ENCODE measurements at regions not wholly inside any gene's neighbourhood (a gene's known extent, or its start where the extent isn't known, plus 50 kb on each side); places are given as distances from the start of the nearest gene placed in this dataset.

GRCh38 chr5:101788797-101789196 is 507.3 kb downstream of the SLCO4C1 start:
- TF ChIP-seq CTCF (IDR thresholded peaks at IDR 0.05 in 4 of 5, conservative IDR thresholded peaks at IDR 0.05 in 1 of 5): no peak
- TF ChIP-seq POLR2A (IDR thresholded peaks at IDR 0.05): no peak
